ENCODE measurements at regions not wholly inside any gene's neighbourhood (a gene's known extent, or its start where the extent isn't known, plus 50 kb on each side); places are given as distances from the start of the nearest gene placed in this dataset.

- DNase-seq (ENCODE audit: low read depth), result no peak
These were observed 159.7 kb upstream of the ARHGEF26 start for GRCh38 chr3:153961494-153961893.

GRCh38 chr3:153963012-153963411, 158.2 kb upstream of the ARHGEF26 start:
- no peak for DNase-seq (ENCODE audit: low read depth)

- peak; percentile 84 for DNase-seq (ENCODE audit: low read depth)
These were observed 153.9 kb upstream of the ARHGEF26 start for GRCh38 chr3:153967260-153967659.

GRCh38 chr3:153970047-153970446, 151.1 kb upstream of the ARHGEF26 start:
- DNase-seq (ENCODE audit: low read depth), result no peak

- peak; percentile 53 for DNase-seq (ENCODE audit: low read depth)
These were observed 150.3 kb upstream of the ARHGEF26 start for GRCh38 chr3:153970741-153971347.

GRCh38 chr3:153972862-153973261, 148.3 kb upstream of the ARHGEF26 start:
- DNase-seq (ENCODE audit: low read depth), result no peak

- no peak for DNase-seq (ENCODE audit: low read depth)
These were observed 147.4 kb upstream of the ARHGEF26 start for GRCh38 chr3:153973722-153974265.

GRCh38 chr3:153974614-153975013, 146.6 kb upstream of the ARHGEF26 start:
- peak; percentile 30 for DNase-seq (ENCODE audit: low read depth)

- DNase-seq (ENCODE audit: low read depth), result no peak
These were observed 144.2 kb upstream of the ARHGEF26 start for GRCh38 chr3:153976891-153977554.

GRCh38 chr3:153978006-153978405, 143.2 kb upstream of the ARHGEF26 start:
- DNase-seq (ENCODE audit: low read depth), result no peak

GRCh38 chr3:153979418-153980251, 141.6 kb upstream of the ARHGEF26 start:
- DNase-seq (ENCODE audit: low read depth), result no peak

- peak; percentile 37 for DNase-seq (ENCODE audit: low read depth)
These were observed 141.0 kb upstream of the ARHGEF26 start for GRCh38 chr3:153980252-153980590.

GRCh38 chr3:153997364-153997763, 123.8 kb upstream of the ARHGEF26 start:
- DNase-seq (ENCODE audit: low read depth), result peak; percentile 31

- no peak for DNase-seq (ENCODE audit: low read depth)
These were observed 117.5 kb upstream of the ARHGEF26 start for GRCh38 chr3:154003649-154004048.

- no peak for DNase-seq (ENCODE audit: low read depth)
These were observed 110.2 kb upstream of the ARHGEF26 start for GRCh38 chr3:154011036-154011435.

GRCh38 chr3:154013736-154014135, 107.5 kb upstream of the ARHGEF26 start:
- no peak for DNase-seq (ENCODE audit: low read depth)

- no peak for DNase-seq (ENCODE audit: low read depth)
These were observed 105.9 kb upstream of the ARHGEF26 start for GRCh38 chr3:154015307-154015706.

GRCh38 chr3:154018100-154018696, 103.0 kb upstream of the ARHGEF26 start:
- DNase-seq (ENCODE audit: low read depth), result peak; percentile 50

- DNase-seq (ENCODE audit: low read depth), result no peak
These were observed 98.6 kb upstream of the ARHGEF26 start for GRCh38 chr3:154022606-154023005.

GRCh38 chr3:154023148-154023547, 98.0 kb upstream of the ARHGEF26 start:
- no peak for DNase-seq (ENCODE audit: low read depth)

- DNase-seq (ENCODE audit: low read depth), result no peak
These were observed 96.2 kb upstream of the ARHGEF26 start for GRCh38 chr3:154025007-154025406.

- no peak for DNase-seq (ENCODE audit: low read depth)
These were observed 91.3 kb upstream of the ARHGEF26 start for GRCh38 chr3:154029926-154030325.

All from HT1080 (cell line).